ENCODE measurements at regions not wholly inside any gene's neighbourhood (a gene's known extent, or its start where the extent isn't known, plus 50 kb on each side); places are given as distances from the start of the nearest gene placed in this dataset.
A peak's percentile ranks its signal among the peaks of the same experiment; 100 is the strongest.
"Not testable (repeated sequence)": the region's sequence is repeated elsewhere in the genome, so short reads cannot be mapped to it uniquely, and the experiment has no call there.

GRCh38 chr19:29886586-29886985 lies 55.5 kb upstream of the URI1 start:
- TF ChIP-seq CTCF (IDR thresholded peaks at IDR 0.05; ENCODE audit: unreplicated experiment in 3 of 3): no peak
- H3K4me3 Mint-ChIP-seq: no peak overlapping the region
- H3K4me1 Mint-ChIP-seq: peaks cover 14% of the 10 kb centered on the region
- no peaks in the 10 kb centered on the region for H3K9me3 Mint-ChIP-seq
- H3K27ac Mint-ChIP-seq: peak overlapping the region in 2 of 3 experiments; percentile 69 to 81
- H3K36me3 Mint-ChIP-seq (ENCODE audit: low read depth): no peaks in the 10 kb centered on the region
- H3K27me3 Mint-ChIP-seq (ENCODE audit: low read depth): peaks cover 17% of the 10 kb centered on the region

GRCh38 chr19:29887442-29887855 lies 54.6 kb upstream of the URI1 start:
- H3K27ac Mint-ChIP-seq: peak overlapping the region; percentile 30 to 81 (median 69)
- TF ChIP-seq CTCF (IDR thresholded peaks at IDR 0.05; ENCODE audit: unreplicated experiment in 3 of 3): peak in 1 of 3 experiments; percentile 15
- no peaks in the 10 kb centered on the region for H3K36me3 Mint-ChIP-seq (ENCODE audit: low read depth)
- H3K4me1 Mint-ChIP-seq: peaks cover 14% of the 10 kb centered on the region
- H3K9me3 Mint-ChIP-seq: no peaks in the 10 kb centered on the region
- peaks cover 22% of the 10 kb centered on the region for H3K27me3 Mint-ChIP-seq (ENCODE audit: low read depth)
- peak overlapping the region in 1 of 3 experiments; percentile 23 for H3K4me3 Mint-ChIP-seq

GRCh38 chr19:29888047-29888446 lies 54.0 kb upstream of the URI1 start:
- Mint-ChIP-seq H3K27me3 (ENCODE audit: low read depth) (peaks cover 22% of the 10 kb centered on the region), H3K4me1 (peaks cover 14% of the 10 kb centered on the region)
- H3K27ac Mint-ChIP-seq; H3K9me3 Mint-ChIP-seq; H3K36me3 Mint-ChIP-seq (ENCODE audit: low read depth); H3K4me3 Mint-ChIP-seq: not testable (repeated sequence)

GRCh38 chr19:29889702-29890101 lies 52.3 kb upstream of the URI1 start:
- TF ChIP-seq CTCF (IDR thresholded peaks at IDR 0.05; ENCODE audit: unreplicated experiment in 3 of 3): no peak
- peaks cover 18% of the 10 kb centered on the region for H3K4me1 Mint-ChIP-seq
- H3K27ac Mint-ChIP-seq: no peak overlapping the region

GRCh38 chr19:29890392-29890791 lies 51.6 kb upstream of the URI1 start:
- Mint-ChIP-seq H3K27me3 (ENCODE audit: low read depth) (peaks cover 17% of the 10 kb centered on the region), H3K27ac (no peak overlapping the region), H3K4me3 (no peak overlapping the region), H3K36me3 (ENCODE audit: low read depth) (no peaks in the 10 kb centered on the region), H3K4me1 (peaks cover 18% of the 10 kb centered on the region), H3K9me3 (no peaks in the 10 kb centered on the region)
- no peak for TF ChIP-seq CTCF (IDR thresholded peaks at IDR 0.05; ENCODE audit: unreplicated experiment in 3 of 3)

More at GRCh38 chr19:29889702-29890101, 52.3 kb upstream of the URI1 start:
- H3K4me3 Mint-ChIP-seq: no peak overlapping the region
- peaks cover 17% of the 10 kb centered on the region for H3K27me3 Mint-ChIP-seq (ENCODE audit: low read depth)
- no peaks in the 10 kb centered on the region for H3K36me3 Mint-ChIP-seq (ENCODE audit: low read depth)
- no peaks in the 10 kb centered on the region for H3K9me3 Mint-ChIP-seq

Measured in nephron (organoid).